CD4-positive, alpha-beta T cell treated with Interleukin-12 subunit alpha and Interleukin-12 subunit beta, for 1 hour (primary cell): ENCODE measurements at regions not wholly inside any gene's neighbourhood (a gene's known extent, or its start where the extent isn't known, plus 50 kb on each side); places are given as distances from the start of the nearest gene placed in this dataset.
"Not testable (repeated sequence)": the region's sequence is repeated elsewhere in the genome, so short reads cannot be mapped to it uniquely, and the experiment has no call there.

Source experiments
- DNase-seq: peaks from one replicate; pipeline ENCODE4 v3.0.0-alpha.2; 2020

DNA sequence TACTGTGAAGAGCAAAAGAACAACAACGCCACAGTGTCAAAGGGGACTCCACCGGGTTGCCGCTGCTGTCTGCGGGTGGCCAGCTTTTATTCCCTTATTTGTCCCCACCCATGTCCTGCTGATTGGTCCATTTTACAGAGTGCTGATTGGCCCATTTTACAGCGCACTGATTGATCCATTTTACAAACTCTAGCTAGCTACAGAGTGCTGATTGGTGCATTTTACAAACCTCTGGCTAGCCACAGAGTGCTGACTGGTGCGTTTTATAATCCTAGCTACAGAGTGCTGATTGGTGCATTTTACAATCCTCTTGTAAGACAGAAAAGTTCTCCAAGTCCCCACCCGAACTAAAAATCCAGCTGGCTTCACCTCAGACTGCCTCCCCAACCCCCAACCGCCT, 251.0 kb upstream of the ATP10A start:
- DNase-seq: not testable (repeated sequence)

DNA sequence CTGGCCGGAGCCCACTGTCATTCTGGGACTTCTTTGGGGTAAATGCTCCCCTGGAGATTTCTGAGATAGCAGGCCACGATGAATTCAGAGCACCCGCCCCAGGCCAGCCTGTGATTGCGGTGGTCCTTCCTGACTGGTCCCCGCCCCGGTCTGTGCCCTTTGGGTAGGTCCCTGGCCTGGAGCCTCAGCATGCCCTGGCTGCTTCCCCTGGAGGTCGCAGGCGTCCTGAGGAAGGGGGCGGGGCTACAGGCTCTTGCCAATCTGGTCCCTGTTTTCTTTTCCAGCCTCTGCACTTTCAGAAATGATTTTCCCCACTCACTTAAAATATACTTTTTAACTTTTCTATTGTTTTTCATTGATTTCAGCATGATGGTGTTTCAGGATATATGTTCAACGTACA, 250.2 kb upstream of the ATP10A start:
- DNase-seq: no peak

DNA sequence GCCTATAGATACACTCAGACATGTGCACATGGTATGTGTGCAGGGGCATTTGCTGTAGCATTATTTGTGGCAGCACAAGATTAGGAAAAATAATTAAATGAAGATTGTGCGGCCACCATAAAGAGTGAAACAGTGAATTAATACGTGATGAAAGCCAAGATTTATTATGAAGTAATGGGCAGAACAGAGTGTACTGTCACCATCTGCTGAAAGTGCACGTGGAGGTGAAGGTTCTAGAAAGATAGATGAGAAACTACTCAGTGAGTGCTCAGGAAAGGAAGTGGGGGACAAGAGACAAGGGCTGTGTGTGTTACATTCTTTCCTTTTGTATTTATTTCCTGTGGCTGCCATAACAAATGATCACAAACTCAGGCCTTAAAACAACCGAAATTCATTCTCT, 246.1 kb upstream of the ATP10A start:
- no peak for DNase-seq

DNA sequence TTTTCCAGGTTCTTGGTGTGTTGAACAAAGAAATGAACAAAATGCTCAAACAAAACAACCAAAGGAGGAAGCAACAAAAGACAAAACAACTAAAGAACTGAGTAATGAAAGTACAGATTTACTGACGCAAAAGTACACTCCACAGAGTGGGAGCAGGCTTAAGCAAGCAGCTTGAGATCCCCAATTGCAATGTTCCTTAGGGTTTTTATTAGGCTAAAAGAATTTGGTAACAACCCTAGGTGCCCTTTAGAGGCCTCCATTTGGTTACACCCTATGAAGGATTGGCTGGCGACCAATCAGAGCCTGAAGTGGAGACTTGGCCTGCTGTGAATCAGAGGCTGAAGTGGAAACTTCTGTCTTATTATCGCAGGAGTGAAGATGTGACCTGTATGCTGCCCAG, 243.4 kb upstream of the ATP10A start:
- DNase-seq: no peak

DNA sequence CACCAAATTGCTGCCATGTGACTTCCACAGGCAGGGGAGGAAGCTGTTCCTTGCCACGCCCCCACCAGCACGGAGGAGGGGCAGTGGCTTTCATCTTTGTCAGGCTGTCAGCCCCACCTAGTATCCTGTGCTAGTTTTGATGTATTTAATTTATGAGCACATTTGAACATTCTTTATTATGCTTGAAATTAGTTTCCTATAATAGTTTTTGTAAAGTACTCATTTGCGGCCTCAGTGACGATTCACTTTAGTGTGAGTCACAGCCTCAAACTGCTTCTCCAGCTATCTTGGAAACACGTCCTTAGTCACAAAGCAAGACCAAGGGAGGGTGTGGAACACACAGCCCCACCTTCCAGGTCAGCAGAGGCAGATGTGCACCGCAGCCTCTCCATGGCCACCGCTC, 239.9 kb upstream of the ATP10A start:
- no peak for DNase-seq

DNA sequence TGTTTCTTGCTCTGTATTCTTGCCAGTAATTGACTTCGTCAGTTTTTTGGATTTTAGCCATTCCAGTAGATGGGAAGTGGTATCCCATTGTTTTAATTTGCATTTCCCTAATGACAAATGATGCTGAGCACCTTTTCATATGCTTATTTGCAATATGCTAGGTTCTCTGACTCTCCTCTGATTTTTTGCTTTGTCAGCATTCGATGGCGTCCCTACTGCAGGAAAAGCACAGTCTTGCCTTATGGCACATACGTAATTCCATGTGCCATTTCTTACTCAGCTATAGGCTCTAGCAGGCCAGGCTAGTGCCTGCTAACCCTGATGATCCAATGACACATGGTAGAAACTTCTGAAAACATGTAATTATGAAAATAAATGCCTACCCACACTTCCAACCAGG, 239.2 kb upstream of the ATP10A start:
- no peak for DNase-seq

DNA sequence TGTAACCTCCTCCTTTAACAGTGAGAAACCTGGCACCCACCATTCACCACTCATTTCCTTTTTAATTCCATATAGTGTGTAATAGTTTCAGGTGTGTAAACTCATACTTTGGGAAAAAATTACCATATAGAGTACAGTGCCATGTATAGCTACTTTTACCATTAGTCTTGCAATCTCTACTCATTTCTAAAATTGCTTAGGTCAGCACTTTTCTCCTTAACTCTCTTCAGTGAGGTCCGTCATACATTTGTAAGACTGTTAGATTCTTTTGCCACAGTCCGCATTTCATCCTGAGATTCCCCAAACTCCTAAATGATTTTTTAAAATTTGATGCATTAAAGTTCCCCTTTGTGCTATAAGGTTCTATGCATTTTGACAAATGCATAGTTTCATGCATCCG, 238.3 kb upstream of the ATP10A start:
- no peak for DNase-seq

DNA sequence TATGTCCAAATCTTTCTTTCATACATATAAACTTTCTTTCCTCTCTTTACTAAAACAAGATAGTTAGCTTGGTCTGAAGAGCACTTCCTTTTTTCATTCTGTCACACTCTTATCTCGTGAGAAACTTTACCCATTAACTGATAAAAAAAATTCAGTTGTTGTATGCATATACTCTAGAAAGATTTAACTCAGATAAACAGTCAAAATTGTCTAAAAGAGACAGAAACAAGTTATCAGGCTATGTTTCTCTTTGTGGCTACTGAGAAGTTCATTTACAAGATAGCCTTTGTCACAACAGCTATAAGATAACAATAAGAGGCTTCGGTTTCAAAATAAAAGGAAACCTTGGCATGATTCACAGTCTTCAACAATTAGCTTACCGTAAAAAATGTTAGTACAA, 235.7 kb upstream of the ATP10A start:
- no peak for DNase-seq

DNA sequence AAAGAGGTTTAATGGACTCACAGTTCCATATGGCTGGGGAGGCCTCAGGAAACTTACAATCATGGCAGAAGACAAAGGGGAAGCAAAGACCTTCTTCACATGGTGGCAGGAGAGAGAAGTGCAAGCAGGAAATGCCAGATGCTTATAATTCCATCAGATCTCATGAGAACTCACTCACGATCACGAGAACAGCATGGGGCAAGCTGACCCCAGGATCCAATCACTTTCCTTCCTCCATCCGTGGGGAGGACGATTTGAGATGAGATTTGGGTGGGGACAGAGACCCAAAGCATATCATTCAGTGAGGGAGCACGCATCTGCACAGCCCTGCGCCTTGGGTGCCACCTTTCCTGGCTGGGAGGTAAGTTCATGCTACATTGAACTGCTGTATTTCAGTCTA, 234.1 kb upstream of the ATP10A start:
- no peak for DNase-seq

DNA sequence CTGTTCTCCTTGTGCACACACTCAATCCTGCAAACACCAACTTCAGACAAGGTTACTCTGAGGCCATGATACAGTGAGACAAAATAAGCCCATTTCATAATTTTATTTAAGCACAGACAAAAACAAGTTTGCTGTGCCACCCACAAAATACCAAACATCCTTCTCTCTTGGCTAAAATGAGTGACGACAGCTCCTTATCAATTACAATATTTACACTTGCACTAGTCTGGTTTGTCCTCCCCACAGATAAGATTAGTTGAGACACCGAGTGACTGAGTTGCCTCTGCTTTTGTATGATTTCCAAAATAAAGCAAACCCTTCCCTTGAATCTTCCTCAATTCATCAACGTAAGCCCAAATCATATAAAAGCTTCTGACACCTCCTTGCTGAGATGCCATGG, 233.5 kb upstream of the ATP10A start:
- no peak for DNase-seq

DNA sequence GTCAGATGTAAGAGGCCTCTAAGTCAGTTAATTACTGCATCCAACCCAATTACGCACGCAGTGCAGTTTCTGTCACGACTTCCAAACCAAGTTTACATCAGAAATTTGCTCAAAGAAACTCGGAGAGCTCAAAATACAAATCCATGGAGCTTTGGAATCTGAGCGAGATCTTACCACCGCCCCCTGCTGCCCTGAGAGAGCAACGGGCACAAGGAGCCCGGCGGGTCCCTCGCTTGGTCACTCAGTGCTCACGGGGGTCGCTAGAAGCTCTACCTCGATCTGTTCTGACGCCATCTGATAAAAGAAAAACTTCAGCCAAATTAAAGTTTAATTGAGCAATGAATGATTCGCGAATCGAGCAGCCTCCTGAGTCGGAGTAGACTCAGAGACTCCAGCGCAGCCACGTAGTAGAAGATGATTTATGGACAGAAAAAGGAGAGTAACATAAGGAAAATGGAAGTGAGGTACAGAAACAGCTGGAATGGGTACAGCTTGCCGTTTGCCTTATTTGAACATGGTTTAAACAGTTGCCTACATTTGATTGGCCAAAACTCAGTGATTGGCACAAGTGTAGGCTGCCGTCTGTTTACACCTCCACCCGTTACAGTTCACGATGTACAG, 232.7 kb upstream of the ATP10A start:
- DNase-seq: no peak

DNA sequence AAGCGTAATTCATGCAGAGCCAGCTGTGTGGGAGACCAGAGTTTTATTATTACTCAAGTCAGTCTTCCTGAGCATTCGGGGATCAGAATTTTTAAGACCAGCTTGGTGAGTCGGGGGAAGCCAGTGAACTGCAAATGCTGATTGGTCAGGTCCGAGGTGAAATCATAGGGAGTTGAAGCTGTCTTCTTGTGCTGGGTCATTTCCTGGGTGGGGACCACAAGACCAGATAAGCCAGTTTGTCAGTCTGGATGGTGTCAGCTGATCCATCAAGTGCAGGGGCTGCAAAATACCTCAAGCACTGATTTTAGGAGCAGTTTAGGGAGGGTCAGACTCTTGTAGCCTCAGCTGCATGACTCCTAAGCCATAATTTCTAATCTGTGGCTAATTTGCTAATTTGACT, 228.1 kb upstream of the ATP10A start:
- DNase-seq: no peak

DNA sequence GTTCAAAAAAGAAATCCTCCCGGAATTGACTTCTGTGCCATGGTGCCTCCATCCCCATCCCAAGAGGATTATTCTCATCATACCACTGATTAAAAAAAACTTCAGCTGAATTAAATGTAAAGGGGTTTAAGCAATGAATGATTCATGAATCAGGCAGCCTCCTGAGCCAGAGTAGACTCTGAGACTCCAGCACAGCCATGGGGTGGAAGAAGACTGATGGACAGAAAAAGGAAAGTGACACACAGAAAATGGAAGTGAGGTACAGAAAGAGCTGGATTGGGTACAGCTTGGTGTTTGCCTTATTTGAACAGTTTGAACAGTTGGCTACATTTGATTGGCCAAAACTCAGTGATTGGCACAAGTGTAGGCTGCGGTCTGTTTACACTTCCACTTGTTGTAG, 224.8 kb upstream of the ATP10A start:
- no peak for DNase-seq

DNA sequence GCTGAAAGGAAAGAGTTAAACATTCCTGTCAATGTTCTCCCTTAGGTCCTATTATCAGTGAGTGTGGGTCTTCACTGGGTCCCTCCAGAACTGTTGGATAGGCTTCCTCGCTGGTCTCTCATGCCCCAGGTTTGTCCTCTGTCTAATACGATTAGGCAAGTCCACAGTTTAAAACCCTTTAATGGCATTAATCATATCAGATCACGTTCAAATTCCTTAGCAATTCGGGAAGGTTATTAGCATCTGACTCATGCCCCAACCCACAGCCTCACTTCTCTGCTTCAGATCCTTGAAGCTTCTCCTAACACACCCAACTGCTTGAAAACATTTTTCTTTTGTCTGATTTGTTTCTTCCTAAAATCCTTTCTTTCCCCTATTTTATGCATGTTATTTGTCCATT, 224.3 kb upstream of the ATP10A start:
- no peak for DNase-seq

DNA sequence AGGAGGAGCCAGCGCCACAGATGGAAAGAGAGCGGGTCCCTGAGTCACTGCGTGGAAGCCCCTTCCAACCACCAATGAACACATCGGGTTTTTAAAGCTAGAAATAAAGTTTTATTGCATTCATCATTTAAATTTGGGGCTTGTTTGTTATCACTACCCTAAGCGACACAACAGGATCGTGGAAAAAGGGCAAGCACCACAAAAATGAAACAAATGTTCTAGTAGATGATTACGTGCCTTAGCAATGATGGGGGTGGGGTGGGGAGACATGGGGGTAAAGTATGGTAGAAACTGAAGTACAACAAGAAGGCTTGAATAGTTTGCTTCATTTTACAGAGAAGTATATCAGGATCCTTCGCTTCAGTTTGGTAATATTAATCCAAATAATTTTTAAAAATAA, 221.6 kb upstream of the ATP10A start:
- no peak for DNase-seq

DNA sequence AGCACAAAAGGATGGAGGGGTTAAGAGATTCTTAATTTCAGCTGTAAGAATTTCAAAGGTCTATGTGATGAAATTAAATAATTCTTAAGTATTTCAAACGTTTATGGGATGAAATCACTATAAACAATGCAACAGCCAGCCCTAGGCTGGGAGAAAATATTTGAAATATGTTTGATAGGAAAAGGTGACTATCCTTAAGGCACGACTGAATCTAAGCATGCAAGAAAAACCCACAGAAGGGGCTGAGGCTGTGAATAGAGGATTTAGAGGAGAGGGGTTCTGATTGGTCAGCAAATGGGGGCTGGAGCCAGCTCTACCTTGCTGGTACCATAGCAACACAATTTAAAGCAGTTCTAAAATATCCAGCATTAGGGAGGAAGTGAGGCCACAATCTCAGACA, 220.8 kb upstream of the ATP10A start:
- DNase-seq: no peak

DNA sequence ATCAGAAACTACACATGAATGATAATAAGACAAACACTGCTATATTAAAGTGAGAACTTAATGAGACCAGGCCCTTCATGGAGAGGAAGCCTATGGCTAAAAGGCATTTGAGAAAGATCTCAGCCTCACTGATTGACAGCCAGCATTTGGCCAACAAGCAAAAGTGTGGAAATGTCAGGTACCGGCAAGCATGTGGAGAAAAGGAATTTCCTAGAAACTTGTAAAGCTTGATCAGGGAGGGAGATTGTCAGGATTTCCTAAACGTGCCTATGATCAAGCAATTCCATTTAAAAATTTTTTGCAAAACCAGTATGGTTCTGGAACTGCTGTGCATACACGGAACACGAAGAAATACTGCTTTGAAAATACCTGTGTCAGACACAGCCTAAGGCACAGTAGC, 220.3 kb upstream of the ATP10A start:
- DNase-seq: no peak

DNA sequence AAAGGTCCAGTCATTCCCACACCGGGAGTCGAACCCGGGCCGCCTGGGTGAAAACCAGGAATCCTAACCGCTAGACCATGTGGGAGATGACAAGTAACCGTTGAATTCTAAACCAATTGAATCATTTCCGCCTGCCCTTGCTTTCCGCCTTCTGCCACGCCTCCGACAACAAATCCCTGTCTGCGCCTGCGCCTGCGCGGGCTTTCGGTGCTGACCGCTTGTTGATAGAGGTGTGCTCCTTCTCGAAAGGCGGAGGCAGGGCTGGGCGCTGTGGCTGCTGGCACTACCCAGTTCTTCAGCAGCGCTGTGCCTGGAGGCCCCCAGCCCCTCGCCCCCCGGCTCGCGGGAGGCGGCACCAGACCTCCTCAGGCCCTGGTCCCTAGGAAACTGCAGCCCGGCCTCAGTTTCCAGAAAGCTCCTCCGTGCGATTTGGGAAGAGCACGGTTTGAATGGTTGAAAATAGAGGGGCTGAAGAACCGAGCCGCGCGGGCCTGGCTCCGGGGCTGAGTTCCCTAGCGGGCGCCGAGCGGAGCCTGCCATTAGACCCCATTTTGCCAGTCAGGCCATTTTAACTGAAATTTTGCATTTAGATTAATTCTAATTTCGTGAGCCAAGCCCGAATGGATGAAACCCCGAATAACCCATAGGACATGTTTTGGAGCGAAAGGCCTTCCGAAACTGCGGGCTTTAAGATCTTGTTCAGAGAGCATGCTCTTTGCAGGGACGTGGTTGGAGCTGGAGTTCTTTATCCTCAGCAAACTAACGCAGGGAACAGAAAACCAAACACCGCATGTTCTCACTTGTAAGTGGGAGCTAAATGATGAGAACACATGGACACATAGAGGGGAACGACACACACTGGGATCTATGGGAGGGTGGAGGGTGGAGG, 219.3 kb upstream of the ATP10A start:
- DNase-seq: peak; percentile 95

DNA sequence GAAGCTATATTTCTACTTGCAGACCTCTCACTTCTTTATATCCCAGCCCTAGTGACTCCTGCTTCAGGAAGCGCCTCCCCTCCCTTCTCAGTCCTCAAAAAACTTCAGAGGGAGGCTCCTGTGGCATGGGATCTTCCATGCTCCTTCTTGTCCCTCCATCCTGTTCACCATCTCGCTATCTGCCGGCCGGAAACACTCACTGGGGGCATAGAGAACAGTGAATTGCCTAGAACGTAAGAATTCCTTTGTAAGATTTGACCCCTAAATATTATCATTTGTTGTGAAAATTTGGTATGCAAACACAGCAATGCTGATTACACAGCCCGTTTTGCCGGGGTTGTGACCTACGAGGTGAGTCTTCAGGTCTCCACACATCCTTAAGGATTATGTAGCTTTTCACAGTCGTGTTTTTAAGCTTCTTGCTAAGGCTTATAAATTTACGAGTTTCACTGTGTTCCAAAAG, 218.7 kb upstream of the ATP10A start:
- no peak for DNase-seq

DNA sequence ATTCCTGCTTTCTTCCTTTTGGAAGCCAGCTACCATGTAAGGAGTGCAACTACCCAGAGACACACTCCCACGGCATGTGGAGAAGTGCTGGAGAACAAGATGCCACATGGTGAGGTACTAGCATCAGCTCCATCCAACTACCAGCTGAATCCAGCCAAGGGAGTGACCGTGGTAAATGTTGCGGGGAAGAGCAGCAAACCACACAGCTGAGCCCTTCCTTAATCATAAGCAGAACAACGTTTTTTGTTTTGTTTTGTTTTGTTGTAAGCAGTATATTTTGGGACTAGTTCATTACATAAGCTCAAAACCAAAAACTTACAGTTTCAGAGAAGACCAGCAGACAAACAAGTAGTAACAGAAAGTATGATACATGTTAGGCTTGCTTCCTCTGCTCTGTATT, 212.6 kb upstream of the ATP10A start:
- no peak for DNase-seq

DNA sequence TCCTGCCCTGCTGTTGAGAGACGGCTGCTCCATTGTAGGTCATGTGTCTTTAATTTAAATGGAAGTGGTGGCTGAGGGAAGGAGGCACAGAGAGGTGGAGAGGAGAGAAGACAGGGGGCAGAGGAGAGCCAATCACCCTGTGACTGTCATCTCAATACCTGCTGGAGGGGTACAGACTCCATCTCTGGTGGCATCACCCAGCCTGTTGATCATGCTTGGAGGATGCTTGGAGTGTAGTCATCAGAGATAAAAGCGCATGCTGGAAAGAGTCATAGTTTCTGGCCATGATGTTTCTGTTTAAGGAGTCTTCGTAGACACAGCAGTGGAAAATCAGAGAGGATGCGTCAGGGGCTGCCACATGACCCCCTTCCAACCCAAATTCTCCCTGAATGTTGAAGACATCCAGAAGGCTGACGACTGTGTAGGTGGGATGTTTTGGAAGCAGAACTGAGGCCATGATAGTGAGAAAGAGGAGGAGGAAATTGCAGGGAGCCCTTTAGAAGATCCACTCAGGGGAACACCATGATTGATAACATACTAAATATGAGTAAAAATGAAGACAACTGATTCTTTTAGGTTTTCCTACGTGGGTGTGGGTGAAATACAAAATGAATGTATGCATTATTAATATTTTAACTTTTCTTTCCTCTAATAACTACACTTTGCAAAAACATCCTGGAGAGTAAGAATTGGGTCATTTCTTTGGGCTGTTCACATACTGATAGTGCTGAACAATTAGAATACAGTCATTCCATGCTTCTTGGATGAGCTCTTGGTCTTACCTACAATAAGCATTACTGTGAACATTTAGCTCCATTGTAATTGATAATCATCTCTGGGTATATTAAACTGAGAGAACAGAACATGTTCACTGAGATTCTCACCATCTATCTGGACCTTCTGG, 210.6 kb upstream of the ATP10A start:
- no peak for DNase-seq

DNA sequence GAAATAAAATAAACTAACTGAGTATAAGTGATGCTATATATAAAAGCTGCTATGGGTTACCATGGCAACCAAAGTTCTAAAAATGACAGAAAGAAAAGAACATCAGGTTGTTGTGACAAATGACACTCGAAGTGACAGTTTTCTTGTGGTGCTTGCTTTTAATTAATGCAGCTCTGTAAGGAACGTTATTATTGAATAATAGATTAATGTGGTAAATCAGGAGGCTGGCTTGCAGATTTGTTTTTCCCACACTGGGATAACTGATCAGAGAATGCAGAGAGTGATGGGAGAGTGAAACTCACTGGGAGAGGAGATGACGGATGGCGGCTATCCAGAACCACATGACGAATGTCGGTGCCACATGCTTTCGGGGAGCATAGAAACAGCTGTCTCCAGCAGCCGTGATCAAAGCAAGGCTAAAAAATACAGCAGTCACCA, 207.0 kb upstream of the ATP10A start:
- no peak for DNase-seq

DNA sequence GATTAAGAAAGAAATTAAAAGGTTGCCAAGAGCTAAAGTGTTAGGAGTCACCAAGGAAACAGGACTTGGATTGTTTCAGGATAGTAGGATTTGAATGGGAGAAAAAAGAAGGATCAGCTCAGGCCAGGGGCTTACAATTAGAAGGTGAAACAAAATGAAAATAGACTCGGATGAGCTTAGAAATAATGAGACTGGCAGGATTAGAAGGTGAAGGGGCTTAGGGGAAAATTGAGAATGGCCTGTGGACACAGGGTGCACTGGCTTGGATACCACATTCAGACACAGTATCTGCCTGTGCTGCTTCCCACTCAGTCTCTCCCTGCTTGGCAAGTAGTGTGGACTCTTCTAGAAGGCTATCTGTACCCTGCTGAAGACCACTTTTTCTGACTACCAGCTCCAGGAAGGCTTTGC, 206.1 kb upstream of the ATP10A start:
- DNase-seq: no peak

DNA sequence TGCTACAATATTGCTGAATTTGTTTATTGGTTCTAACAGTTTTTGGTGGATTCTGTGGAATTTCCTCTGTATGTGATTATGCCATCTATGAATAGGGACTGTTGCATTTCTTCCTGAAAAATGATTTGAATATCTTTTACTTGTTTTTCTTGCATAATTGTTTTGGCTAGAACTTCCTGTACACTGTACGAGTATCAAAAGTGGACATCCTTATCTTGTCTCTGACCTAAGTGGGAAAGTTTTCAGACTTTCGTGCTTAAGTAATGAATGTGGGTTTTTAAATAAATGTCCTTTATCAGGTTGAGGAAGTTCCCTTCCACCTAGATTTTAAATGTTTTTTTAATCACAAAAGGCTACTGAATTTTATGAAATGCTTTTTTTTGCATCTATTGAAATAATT, 203.8 kb upstream of the ATP10A start:
- no peak for DNase-seq
